Naive thymus-derived CD8-positive, alpha-beta T cell (primary cell): ENCODE measurements at regions not wholly inside any gene's neighbourhood (a gene's known extent, or its start where the extent isn't known, plus 50 kb on each side); places are given as distances from the start of the nearest gene placed in this dataset.

Experiments
- ATAC-seq, 2 donors: fragments of 150-1000 bp; cut with Tn5 transposase in 1 of 2; sonication (Bioruptor Pico), chemical (Tn5 transposase) in 1 of 2; 1 replicate in 1 of 2; 2 replicates in 1 of 2; pipeline ENCODE4 v1.10.0; 2021; ENCODE audit warnings: mild to moderate bottlenecking in 2 of 2, moderate library complexity in 2 of 2
- POLR2A ChIA-PET: fragments of 350-600 bp; sonication (Branson Sonifier 250); formaldehyde crosslinking; loops from one replicate; lab custom pipeline; 2021; ENCODE audit warnings: antibody characterized with exemption; lab: Charles Lee
- DNase-seq, 10 donors: peaks; one replicate each; pipeline versions ENCODE4 v3.0.0 to v3.0.0-alpha.2; 2020 to 2022
- H3K27ac Mint-ChIP-seq, 10 donors: one replicate each; pipeline ENCODE4 v1.8.0; 2020 to 2022; ENCODE audit warnings: mild to moderate bottlenecking in 10 of 10, mixed read lengths in 10 of 10, moderate library complexity in 4 of 10, inconsistent platforms in 1 of 10
- H3K27me3 Mint-ChIP-seq, 5 donors: one replicate each; pipeline ENCODE4 v1.8.0; 2021 to 2022; ENCODE audit warnings: mixed read lengths in 5 of 5
- H3K36me3 Mint-ChIP-seq, 3 donors: one replicate each; pipeline ENCODE4 v1.8.0; 2020 to 2022; ENCODE audit warnings: mixed read lengths in 3 of 3, mild to moderate bottlenecking in 2 of 3, inconsistent platforms in 1 of 3
- H3K4me1 Mint-ChIP-seq, 4 donors: one replicate each; pipeline ENCODE4 v1.8.0; 2021 to 2022; ENCODE audit warnings: mixed read lengths in 4 of 4
- H3K4me3 Mint-ChIP-seq, 10 donors: one replicate each; pipeline ENCODE4 v1.8.0; 2020 to 2022; ENCODE audit warnings: mild to moderate bottlenecking in 10 of 10, mixed read lengths in 10 of 10, moderate library complexity in 6 of 10, inconsistent platforms in 1 of 10
- H3K9me3 Mint-ChIP-seq, 9 donors: one replicate each; pipeline ENCODE4 v1.8.0; 2020 to 2022; ENCODE audit warnings: mixed read lengths in 9 of 9, mild to moderate bottlenecking in 3 of 9, inconsistent platforms in 1 of 9, moderate library complexity in 1 of 9

GRCh38 chr4:7132730-7133582, 59.4 kb upstream of the SORCS2 start:
- H3K27me3 Mint-ChIP-seq = peaks cover 0 to 5% (median 0%) of the 10 kb centered on the region in 5 donors
- ATAC-seq (no peak), DNase-seq (no peak)
- no peaks in the 10 kb centered on the region for H3K36me3 Mint-ChIP-seq
- H3K4me1 Mint-ChIP-seq = peaks cover 0 to 2% (median 0%) of the 10 kb centered on the region in 4 donors
- peaks cover 0 to 8% (median 0%) of the 10 kb centered on the region in 9 donors for H3K9me3 Mint-ChIP-seq
- no peak overlapping the region for H3K4me3 Mint-ChIP-seq
- H3K27ac Mint-ChIP-seq = peak overlapping the region in 1 of 10 donors; percentile 34
- POLR2A ChIA-PET = no interaction called here

- H3K27ac Mint-ChIP-seq = no peak overlapping the region
These were observed 60.1 kb upstream of the SORCS2 start for GRCh38 chr4:7132249-7132648.

GRCh38 chr4:7131498-7132031, 60.8 kb upstream of the SORCS2 start:
- no peak for ATAC-seq
- Mint-ChIP-seq H3K9me3 (peaks cover 0 to 8% (median 0%) of the 10 kb centered on the region in 9 donors), H3K36me3 (no peaks in the 10 kb centered on the region), H3K27me3 (peaks cover 0 to 15% (median 6%) of the 10 kb centered on the region in 5 donors), H3K4me1 (peaks cover 0 to 2% (median 0%) of the 10 kb centered on the region in 4 donors), H3K27ac (no peak overlapping the region), H3K4me3 (no peak overlapping the region)
- POLR2A ChIA-PET = no interaction called here
- no peak for DNase-seq

More at GRCh38 chr4:7132249-7132648, 60.1 kb upstream of the SORCS2 start:
- H3K27me3 Mint-ChIP-seq = peaks cover 0 to 8% (median 3%) of the 10 kb centered on the region in 5 donors
- H3K36me3 Mint-ChIP-seq = no peaks in the 10 kb centered on the region
- peaks cover 0 to 2% (median 0%) of the 10 kb centered on the region in 4 donors for H3K4me1 Mint-ChIP-seq
- POLR2A ChIA-PET = no interaction called here
- DNase-seq = no peak
- no peak for ATAC-seq
- peaks cover 0 to 8% (median 0%) of the 10 kb centered on the region in 9 donors for H3K9me3 Mint-ChIP-seq
- no peak overlapping the region for H3K4me3 Mint-ChIP-seq

GRCh38 chr4:7130621-7131211, 61.6 kb upstream of the SORCS2 start:
- no peak for ATAC-seq
- H3K27ac Mint-ChIP-seq = no peak overlapping the region

GRCh38 chr4:7129871-7130620, 62.2 kb upstream of the GRPEL1 start:
- H3K4me3 Mint-ChIP-seq = no peak overlapping the region
- POLR2A ChIA-PET = no interaction called here
- DNase-seq (no peak), ATAC-seq (no peak)
- peaks cover 0 to 8% (median 0%) of the 10 kb centered on the region in 9 donors for H3K9me3 Mint-ChIP-seq
- no peaks in the 10 kb centered on the region for H3K36me3 Mint-ChIP-seq
- peaks cover 0 to 1% (median 0%) of the 10 kb centered on the region in 4 donors for H3K4me1 Mint-ChIP-seq
- peaks cover 0 to 18% (median 7%) of the 10 kb centered on the region in 5 donors for H3K27me3 Mint-ChIP-seq
- H3K27ac Mint-ChIP-seq = no peak overlapping the region

More at GRCh38 chr4:7130621-7131211, 61.6 kb upstream of the SORCS2 start:
- Mint-ChIP-seq H3K4me3 (no peak overlapping the region), H3K4me1 (peaks cover 0 to 2% (median 0%) of the 10 kb centered on the region in 4 donors), H3K27me3 (peaks cover 0 to 18% (median 6%) of the 10 kb centered on the region in 5 donors), H3K9me3 (peaks cover 0 to 8% (median 0%) of the 10 kb centered on the region in 9 donors), H3K36me3 (no peaks in the 10 kb centered on the region)
- POLR2A ChIA-PET = no interaction called here
- no peak for DNase-seq

- POLR2A ChIA-PET = no interaction called here
- H3K27ac Mint-ChIP-seq = no peak overlapping the region
- H3K4me1 Mint-ChIP-seq = no peaks in the 10 kb centered on the region
- H3K36me3 Mint-ChIP-seq = no peaks in the 10 kb centered on the region
- no peak overlapping the region for H3K4me3 Mint-ChIP-seq
- no peak for DNase-seq
- peaks cover 0 to 8% (median 0%) of the 10 kb centered on the region in 9 donors for H3K9me3 Mint-ChIP-seq
- H3K27me3 Mint-ChIP-seq = peaks cover 0 to 18% (median 10%) of the 10 kb centered on the region in 5 donors
- ATAC-seq = no peak
These were observed 60.8 kb upstream of the GRPEL1 start for GRCh38 chr4:7128644-7129043.

GRCh38 chr4:7128234-7128633, 60.4 kb upstream of the GRPEL1 start:
- no peak for ATAC-seq
- no peak for DNase-seq
- Mint-ChIP-seq H3K27ac (peak overlapping the region in 1 of 10 donors; percentile 70), H3K36me3 (no peaks in the 10 kb centered on the region), H3K4me3 (no peak overlapping the region), H3K4me1 (no peaks in the 10 kb centered on the region), H3K9me3 (peaks cover 0 to 7% (median 0%) of the 10 kb centered on the region in 9 donors), H3K27me3 (peaks cover 0 to 18% (median 10%) of the 10 kb centered on the region in 5 donors)
- POLR2A ChIA-PET = no interaction called here

- ATAC-seq = no peak
- Mint-ChIP-seq H3K9me3 (peaks cover 0 to under 1% (median 0%) of the 10 kb centered on the region in 9 donors), H3K36me3 (no peaks in the 10 kb centered on the region), H3K4me3 (no peak overlapping the region), H3K4me1 (no peaks in the 10 kb centered on the region), H3K27me3 (peaks cover 0 to 21% (median 10%) of the 10 kb centered on the region in 5 donors), H3K27ac (peak overlapping the region in 1 of 10 donors; percentile 70)
- POLR2A ChIA-PET = no interaction called here
- no peak for DNase-seq
These were observed 59.7 kb upstream of the GRPEL1 start for GRCh38 chr4:7127576-7127975.

- DNase-seq = no peak
- H3K4me3 Mint-ChIP-seq = no peak overlapping the region
- no peak for ATAC-seq
- POLR2A ChIA-PET = no interaction called here
- peak overlapping the region in 1 of 10 donors; percentile 8 for H3K27ac Mint-ChIP-seq
- H3K36me3 Mint-ChIP-seq = no peaks in the 10 kb centered on the region
- H3K4me1 Mint-ChIP-seq = no peaks in the 10 kb centered on the region
- peaks cover 0 to 26% (median 14%) of the 10 kb centered on the region in 5 donors for H3K27me3 Mint-ChIP-seq
- no peaks in the 10 kb centered on the region for H3K9me3 Mint-ChIP-seq
These were observed 59.1 kb upstream of the GRPEL1 start for GRCh38 chr4:7126981-7127380.

- ATAC-seq = no peak
- Mint-ChIP-seq H3K9me3 (no peaks in the 10 kb centered on the region), H3K4me3 (no peak overlapping the region), H3K27me3 (peaks cover 6 to 47% (median 19%) of the 10 kb centered on the region in 5 donors), H3K27ac (no peak overlapping the region), H3K36me3 (no peaks in the 10 kb centered on the region), H3K4me1 (no peaks in the 10 kb centered on the region)
- no peak for DNase-seq
- POLR2A ChIA-PET = no interaction called here
These were observed 57.0 kb upstream of the GRPEL1 start for GRCh38 chr4:7124689-7125442.

- H3K27me3 Mint-ChIP-seq = peaks cover 18 to 63% (median 38%) of the 10 kb centered on the region in 5 donors
- ATAC-seq (no peak), DNase-seq (no peak)
- peaks cover 0 to 4% (median 0%) of the 10 kb centered on the region in 3 donors for H3K36me3 Mint-ChIP-seq
- H3K27ac Mint-ChIP-seq = no peak overlapping the region
- no peak overlapping the region for H3K4me3 Mint-ChIP-seq
- H3K4me1 Mint-ChIP-seq = no peaks in the 10 kb centered on the region
- peaks cover 0 to 17% (median 0%) of the 10 kb centered on the region in 9 donors for H3K9me3 Mint-ChIP-seq
- POLR2A ChIA-PET = no interaction called here
These were observed 54.2 kb upstream of the GRPEL1 start for GRCh38 chr4:7121866-7122653.
